ENCODE measurements at regions not wholly inside any gene's neighbourhood (a gene's known extent, or its start where the extent isn't known, plus 50 kb on each side); places are given as distances from the start of the nearest gene placed in this dataset.
"Not testable (repeated sequence)": the region's sequence is repeated elsewhere in the genome, so short reads cannot be mapped to it uniquely, and the experiment has no call there.

- no peak for DNase-seq (ENCODE audit: low read depth)
Measured at GRCh38 chr3:66552846-66553245, 52.0 kb upstream of the LRIG1 start.

DNA sequence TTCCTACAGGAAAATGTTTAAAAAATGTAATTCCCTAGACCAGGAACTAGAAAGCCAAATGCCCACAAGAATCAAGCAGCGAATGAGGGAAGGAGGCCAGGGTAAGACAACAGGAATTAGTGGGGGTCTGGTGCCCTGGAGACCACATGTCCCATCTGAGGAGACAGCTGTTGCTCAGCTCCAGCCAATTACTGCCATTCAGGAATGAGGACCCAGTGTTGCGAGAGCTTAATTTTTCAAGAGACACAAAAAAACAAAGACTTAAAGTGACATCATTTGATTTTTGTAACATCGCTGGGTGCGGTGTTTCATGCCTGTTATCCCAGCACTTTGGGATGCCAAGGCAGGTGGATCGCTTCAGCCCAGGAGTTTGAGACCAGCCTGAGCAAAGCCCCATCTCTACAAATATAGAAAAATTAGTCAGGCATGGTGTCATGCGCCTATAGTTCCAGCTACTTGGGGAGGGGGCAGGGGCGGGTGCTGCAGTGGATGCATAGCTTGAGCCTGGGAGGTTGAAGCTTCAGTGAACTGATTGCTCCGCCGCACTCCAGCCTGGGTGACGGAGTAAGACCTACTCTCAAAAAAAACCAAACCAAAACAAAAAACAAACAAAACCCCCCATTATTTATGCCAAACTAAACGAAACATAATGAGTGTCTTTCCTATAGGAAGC lies 52.8 kb upstream of the LRIG1 start:
- no peak for DNase-seq (ENCODE audit: low read depth)

GRCh38 chr3:66554178-66554577 lies 53.4 kb upstream of the LRIG1 start:
- no peak for DNase-seq (ENCODE audit: low read depth)

GRCh38 chr3:66555214-66555844 lies 54.5 kb upstream of the LRIG1 start:
- DNase-seq (ENCODE audit: low read depth): no peak

DNA sequence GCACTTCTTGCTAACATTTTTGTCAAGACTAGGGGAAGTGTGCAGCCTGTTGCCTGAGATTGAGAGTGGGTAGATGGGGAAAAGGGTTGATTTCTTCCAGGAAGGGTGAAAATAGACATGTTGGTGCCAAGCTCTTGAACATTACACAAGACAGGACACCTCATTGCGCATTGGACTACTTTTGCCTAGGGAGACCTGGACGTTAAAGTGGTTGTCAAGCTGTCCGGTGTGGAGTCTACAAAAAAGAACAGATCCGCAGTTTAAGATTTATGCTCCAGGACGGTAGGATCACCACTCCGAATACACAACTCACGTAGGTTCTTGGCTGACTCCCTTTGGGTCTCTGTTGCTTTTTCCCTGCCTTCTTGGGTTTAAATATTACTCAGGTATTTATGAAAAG lies 56.3 kb upstream of the LRIG1 start:
- DNase-seq (ENCODE audit: low read depth): no peak

GRCh38 chr3:66559924-66560323 lies 59.1 kb upstream of the LRIG1 start:
- DNase-seq (ENCODE audit: low read depth): not testable (repeated sequence)

GRCh38 chr3:66561367-66561766 lies 60.5 kb upstream of the LRIG1 start:
- no peak for DNase-seq (ENCODE audit: low read depth)

GRCh38 chr3:66565301-66565700 lies 64.5 kb upstream of the LRIG1 start:
- DNase-seq (ENCODE audit: low read depth): no peak

DNA sequence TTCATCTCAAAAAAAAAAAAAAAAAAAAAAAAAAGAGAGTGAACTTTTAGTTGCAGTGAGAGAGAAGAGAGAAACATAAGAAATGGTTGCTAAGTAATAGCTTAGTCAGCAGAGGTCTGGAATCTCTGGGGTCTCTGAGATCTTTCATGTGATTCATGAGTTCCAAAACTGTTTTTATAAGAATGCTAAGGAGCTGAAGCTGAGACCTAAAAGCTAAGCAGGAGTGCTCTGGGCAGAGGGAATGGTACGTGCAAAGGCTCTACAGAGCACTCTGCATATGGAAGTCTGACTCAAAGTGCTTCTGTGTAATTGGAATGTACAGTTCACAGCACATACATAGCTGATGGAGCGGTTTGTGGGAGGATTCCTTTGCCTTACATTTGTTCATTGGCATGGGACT lies 66.3 kb upstream of the LRIG1 start:
- no peak for DNase-seq (ENCODE audit: low read depth)

DNA sequence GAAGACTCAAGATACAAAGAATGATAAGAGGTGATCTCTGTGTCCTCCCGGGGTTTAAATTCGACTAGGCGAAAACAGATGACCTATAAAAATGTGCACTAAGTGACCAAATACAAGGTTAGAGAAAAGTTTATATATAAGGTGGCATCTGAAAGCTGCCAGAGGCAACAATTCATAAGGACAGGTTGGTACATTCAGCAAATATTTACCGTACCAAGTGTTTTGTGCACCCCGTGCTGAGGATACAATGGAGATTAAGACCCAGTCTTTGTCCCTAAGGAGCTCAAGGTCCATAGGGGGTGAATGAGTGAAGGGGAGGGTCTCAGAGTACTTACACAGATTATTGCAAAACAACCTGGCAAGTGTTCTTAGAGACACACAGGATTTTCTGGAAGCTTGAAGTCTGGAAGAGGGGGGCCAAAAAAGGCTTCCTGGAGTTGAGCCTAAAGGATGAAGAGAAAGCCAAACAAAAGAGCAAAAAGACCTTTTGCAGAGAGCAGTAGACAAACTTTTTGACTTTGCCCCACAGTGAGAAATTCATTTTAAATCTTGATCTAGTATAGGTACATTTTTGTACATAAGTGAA lies 71.4 kb upstream of the LRIG1 start:
- DNase-seq (ENCODE audit: low read depth): no peak

DNA sequence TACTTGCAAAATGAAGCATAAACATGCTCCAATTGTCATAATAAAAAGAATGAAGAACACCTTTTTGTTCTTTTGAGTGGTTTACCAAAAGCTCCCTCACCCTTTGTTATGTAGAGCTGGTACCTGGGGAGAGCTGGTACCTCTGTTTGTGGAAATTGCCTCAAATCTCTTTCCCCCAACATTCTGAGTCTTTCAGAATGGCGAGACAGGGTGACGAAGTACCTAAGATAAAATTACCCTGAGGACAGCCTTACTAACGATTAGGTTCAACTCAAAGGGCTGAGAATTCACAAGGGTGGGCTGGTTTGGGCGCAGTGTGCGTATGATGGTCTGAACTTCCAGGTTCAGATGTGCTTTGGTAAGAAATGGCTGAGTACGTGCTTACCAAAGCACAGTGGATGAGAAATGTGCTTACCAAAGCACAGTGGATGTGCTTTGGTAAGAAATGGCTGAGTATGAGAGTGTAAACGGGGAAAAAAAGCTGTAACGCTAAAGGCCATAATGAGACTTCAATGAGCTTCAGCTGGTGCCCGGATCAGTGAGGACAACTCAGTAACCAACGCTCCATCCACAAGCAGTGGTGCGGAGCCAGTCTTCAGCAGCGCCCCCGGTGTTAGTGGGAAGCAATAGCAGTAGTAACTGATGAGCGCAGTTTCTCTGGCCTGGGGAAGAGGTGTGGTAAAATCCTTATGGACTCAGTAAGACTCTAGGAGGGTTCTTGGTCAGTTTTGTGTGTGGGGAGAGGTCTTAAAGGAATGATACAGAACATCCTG lies 72.3 kb upstream of the LRIG1 start:
- DNase-seq (ENCODE audit: low read depth): no peak

- DNase-seq (ENCODE audit: low read depth): no peak
Measured at GRCh38 chr3:66574091-66574490, 73.3 kb upstream of the LRIG1 start.

DNA sequence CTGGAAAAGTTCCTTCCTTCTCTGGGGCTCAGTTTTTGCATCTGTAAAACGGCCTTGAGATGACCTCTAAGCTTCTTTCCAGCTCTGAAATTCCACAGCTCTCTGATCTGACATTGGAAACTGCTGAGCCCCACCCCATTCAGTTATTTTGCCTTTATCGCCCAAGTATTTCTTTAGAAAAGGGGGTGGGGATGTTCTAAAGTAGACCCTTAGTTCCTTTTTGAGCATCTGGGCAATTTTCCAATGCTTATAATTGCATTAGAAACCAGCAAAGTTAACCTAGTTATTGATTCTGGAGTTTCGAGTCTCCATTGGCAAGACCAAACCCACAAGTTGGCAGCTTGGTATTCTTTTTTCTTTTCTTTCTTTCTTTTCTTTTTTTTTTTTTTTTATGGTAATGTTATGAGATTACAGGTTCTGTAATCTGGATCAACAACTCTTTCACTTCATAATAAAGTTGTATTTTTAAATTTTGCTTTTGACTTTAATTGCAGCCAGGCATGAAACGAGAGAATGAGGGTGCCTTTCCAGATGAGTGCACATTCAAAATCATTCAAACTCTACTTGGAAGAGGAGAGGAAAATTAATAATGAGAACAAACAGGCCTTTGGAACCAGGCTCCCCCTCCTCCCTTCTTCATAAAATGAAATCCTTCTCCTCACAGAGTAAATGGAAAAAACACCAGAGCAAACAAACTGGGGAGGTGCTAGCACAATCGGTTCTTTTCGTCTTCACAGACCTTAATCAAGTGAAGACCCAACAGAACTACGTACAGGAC lies 76.8 kb upstream of the LRIG1 start:
- DNase-seq (ENCODE audit: low read depth): no peak

DNA sequence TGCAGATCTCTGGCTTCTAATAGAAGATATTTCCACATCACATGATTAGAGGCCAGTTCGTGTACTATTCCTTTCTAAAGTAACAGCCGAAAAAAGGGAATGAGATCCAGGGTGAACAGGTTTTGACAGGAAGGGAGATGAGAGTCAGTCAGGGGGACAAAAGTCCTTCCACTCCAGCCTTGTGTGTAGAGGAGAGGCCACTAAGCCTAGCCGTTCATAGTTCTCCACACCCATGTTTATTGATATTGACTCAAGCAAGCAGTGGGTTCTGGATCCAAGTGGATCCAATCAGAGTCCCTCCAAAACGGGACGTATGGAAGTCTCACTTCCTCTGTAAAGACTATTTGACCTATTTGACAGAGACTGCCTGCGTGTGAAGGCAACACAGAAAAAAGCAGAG lies 80.4 kb upstream of the LRIG1 start:
- no peak for DNase-seq (ENCODE audit: low read depth)

GRCh38 chr3:66582721-66583423 lies 82.0 kb upstream of the LRIG1 start:
- DNase-seq (ENCODE audit: low read depth): peak; percentile 16

- no peak for DNase-seq (ENCODE audit: low read depth)
Measured at GRCh38 chr3:66583424-66584040, 82.7 kb upstream of the LRIG1 start.

GRCh38 chr3:66585520-66586095 lies 84.8 kb upstream of the LRIG1 start:
- no peak for DNase-seq (ENCODE audit: low read depth)

DNA sequence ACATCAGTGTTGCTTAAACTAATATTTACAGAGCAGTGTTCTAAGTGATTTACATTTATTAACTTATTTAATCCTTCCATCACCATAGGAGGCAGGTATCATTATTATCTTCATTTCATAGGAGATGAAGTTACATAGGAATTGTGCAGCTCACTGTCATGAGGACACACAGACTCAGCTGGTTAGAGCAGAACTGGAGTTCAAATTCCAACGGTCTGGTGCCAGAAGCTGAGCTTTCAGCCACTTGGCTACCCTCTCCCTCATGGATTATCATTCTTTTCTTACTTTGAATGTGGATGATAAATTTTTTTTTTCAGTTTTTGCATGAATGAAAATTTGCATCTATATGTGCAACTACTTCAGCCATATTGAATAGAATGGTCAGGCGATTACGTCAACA lies 86.0 kb upstream of the LRIG1 start:
- no peak for DNase-seq (ENCODE audit: low read depth)

- no peak for DNase-seq (ENCODE audit: low read depth)
Measured at GRCh38 chr3:66588340-66588847, 87.6 kb upstream of the LRIG1 start.

DNA sequence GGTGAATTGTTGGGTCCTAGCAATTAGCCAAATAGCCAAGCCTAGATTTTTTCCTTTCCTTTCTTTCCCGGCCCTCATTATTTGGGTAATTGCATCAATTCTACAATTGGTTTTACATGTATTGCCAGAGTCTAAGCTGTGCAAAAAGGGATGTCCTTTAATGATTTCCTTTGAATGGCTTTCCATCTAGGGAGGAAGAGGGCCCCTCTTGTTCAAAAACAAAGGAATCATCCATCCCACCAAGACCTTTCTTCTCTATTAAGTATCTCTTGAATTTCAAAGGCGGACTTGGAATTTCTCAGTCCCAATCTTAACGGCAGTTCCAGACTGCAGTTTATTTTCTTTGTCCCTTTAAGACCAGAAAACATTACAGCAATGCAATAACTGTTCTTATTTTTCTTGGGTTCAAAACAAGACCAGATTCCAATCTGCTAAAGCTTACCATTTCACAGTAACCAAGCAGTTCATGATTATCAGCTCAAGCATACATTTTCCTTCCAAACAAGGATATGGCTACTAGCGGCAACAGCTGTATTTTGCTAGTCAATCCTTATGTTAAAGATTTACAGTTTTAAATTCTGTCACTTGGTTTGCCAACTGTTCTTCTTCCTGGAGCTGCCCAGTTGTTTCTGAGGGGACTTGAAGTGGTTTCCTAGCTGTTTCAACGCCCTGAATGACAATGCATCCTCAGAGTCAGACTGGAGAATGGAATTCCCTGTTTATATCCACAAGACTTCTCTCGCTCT lies 91.4 kb upstream of the LRIG1 start:
- DNase-seq (ENCODE audit: low read depth): no peak

Data from activated T-cell treated with anti-CD3 and anti-CD28 coated beads for 24 hours (primary cell).